ENCODE measurements at regions not wholly inside any gene's neighbourhood (a gene's known extent, or its start where the extent isn't known, plus 50 kb on each side); places are given as distances from the start of the nearest gene placed in this dataset.

DNA sequence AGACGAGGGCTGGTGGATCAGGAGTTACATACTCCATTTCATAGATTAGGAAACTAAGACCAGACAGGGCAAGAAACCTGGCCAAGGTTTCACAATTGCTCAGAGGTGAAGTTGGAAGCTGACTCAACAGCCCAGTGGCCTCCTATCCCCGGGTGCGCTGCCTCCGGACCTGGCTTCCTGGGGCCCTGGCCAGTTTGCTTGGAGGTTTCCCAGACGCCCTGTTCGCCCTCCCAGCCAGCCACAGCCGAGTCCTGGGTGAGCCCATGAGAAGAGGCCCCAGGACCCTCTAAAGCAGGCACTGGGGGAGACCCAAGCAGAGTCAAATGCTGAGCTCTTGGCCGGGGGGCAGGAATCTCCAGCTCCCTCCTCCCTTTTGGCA, 180.1 kb downstream of the ZBTB18 start (continued):
- no peak for TF ChIP-seq ZNF561 (tag by site-specific recombination; IDR thresholded peaks at IDR 0.05; ENCODE audit: borderline replicate concordance)
- TF ChIP-seq, protein P1, sequence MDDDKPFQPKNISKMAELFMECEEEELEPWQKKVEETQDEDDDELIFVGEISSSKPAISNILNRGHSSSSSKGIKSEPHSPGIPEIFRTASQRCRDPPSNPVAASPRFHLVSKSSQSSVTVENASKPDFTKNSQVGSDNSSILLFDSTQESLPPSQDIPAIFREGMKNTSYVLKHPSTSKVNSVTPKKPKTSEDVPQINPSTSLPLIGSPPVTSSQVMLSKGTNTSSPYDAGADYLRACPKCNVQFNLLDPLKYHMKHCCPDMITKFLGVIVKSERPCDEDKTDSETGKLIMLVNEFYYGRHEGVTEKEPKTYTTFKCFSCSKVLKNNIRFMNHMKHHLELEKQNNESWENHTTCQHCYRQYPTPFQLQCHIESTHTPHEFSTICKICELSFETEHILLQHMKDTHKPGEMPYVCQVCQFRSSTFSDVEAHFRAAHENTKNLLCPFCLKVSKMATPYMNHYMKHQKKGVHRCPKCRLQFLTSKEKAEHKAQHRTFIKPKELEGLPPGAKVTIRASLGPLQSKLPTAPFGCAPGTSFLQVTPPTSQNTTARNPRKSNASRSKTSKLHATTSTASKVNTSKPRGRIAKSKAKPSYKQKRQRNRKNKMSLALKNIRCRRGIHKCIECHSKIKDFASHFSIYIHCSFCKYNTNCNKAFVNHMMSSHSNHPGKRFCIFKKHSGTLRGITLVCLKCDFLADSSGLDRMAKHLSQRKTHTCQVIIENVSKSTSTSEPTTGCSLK (tag by site-specific recombination; IDR thresholded peaks at IDR 0.05): no peak
- no peak for TF ChIP-seq ZNF138 (tag by site-specific recombination; IDR thresholded peaks at IDR 0.05; ENCODE audit: borderline replicate concordance)
- no peak for TF ChIP-seq SCRT1 (tag by site-specific recombination; IDR thresholded peaks at IDR 0.05; ENCODE audit: borderline replicate concordance)

DNA sequence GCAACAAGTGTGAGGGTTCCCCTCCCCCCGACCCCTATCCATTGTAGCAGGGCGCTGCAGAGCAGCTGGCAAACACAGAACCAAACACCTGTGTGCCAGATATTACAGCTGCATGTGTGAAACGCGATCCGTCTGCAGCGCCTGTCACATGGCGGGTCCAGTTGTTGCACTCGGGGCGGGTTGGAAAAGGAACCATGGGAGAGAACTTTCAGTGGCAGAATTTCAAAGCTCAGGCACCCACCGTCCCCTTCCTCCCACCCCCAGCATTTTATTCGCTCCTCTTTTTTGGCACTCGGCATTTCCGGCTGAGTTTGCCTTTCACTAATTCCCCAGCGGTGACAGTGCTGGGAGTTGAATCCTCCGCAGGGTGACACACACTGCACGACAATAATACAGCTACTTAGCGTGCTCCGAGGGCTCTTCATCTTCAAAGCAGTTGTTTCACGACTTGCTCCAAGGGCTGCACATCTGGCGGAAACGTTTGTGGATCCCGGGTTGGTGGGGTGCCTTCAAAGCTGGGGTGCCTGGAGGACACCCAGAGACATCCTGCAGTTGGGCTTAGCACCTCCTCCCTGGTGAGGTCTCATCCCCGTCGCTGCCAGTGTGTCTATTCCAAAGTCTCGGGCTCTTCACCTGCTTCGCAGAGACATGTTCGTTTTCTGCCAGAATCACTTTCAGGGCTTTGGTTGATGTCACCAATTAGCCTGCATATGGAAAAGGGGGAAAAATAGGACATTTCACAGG, 180.7 kb downstream of the ZBTB18 start:
- Histone ChIP-seq H3K4me3 (ENCODE audit: low read depth, low read length) (peak overlapping the region; percentile 13), H3K27ac (ENCODE audit: extremely low read depth, low read depth, low read length) (no peak overlapping the region; the same call in 1 of the 2 replicates), H3K9me3 (ENCODE audit: control insufficient read depth, insufficient read depth, low read depth, low read length) (no peaks in the 10 kb centered on the region), H3K36me3 (ENCODE audit: control insufficient read depth in 2 of 2, insufficient read depth in 1 of 2, low read length in 2 of 2) (no peaks in the 10 kb centered on the region), H3K4me1 (ENCODE audit: control insufficient read depth, insufficient read depth, low read length) (peaks cover 5% of the 10 kb centered on the region)
- ChIA-PET CTCF (interaction anchor here (0.5 to 1.3 kb wide), 6 partner anchors 12 to 79 kb away, joined by 3 to 4 read pairs (median 3); no protein-coding TSS in a partner anchor), POLR2A (interaction anchor here (0.9 to 1.2 kb wide), 2 partner anchors 157 to 184 kb away, joined by 3 to 4 read pairs; no protein-coding TSS in a partner anchor)
- peak; percentile 44; the same call in 1 of the 2 replicates for TF ChIP-seq ZNF2 (tag by site-specific recombination; IDR thresholded peaks at IDR 0.05)
- TF ChIP-seq, protein P2, sequence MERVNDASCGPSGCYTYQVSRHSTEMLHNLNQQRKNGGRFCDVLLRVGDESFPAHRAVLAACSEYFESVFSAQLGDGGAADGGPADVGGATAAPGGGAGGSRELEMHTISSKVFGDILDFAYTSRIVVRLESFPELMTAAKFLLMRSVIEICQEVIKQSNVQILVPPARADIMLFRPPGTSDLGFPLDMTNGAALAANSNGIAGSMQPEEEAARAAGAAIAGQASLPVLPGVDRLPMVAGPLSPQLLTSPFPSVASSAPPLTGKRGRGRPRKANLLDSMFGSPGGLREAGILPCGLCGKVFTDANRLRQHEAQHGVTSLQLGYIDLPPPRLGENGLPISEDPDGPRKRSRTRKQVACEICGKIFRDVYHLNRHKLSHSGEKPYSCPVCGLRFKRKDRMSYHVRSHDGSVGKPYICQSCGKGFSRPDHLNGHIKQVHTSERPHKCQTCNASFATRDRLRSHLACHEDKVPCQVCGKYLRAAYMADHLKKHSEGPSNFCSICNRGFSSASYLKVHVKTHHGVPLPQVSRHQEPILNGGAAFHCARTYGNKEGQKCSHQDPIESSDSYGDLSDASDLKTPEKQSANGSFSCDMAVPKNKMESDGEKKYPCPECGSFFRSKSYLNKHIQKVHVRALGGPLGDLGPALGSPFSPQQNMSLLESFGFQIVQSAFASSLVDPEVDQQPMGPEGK (tag by site-specific recombination; IDR thresholded peaks at IDR 0.05): peak; percentile 51; the same call in 1 of the 2 replicates
- TF ChIP-seq, protein P3, sequence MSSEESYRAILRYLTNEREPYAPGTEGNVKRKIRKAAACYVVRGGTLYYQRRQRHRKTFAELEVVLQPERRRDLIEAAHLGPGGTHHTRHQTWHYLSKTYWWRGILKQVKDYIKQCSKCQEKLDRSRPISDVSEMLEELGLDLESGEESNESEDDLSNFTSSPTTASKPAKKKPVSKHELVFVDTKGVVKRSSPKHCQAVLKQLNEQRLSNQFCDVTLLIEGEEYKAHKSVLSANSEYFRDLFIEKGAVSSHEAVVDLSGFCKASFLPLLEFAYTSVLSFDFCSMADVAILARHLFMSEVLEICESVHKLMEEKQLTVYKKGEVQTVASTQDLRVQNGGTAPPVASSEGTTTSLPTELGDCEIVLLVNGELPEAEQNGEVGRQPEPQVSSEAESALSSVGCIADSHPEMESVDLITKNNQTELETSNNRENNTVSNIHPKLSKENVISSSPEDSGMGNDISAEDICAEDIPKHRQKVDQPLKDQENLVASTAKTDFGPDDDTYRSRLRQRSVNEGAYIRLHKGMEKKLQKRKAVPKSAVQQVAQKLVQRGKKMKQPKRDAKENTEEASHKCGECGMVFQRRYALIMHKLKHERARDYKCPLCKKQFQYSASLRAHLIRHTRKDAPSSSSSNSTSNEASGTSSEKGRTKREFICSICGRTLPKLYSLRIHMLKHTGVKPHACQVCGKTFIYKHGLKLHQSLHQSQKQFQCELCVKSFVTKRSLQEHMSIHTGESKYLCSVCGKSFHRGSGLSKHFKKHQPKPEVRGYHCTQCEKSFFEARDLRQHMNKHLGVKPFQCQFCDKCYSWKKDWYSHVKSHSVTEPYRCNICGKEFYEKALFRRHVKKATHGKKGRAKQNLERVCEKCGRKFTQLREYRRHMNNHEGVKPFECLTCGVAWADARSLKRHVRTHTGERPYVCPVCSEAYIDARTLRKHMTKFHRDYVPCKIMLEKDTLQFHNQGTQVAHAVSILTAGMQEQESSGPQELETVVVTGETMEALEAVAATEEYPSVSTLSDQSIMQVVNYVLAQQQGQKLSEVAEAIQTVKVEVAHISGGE (tag by site-specific recombination; conservative IDR thresholded peaks at IDR 0.05; ENCODE audit: low read depth): peak; percentile 52
- TF ChIP-seq ZNF335 (tag by site-specific recombination; conservative IDR thresholded peaks at IDR 0.05): peak; percentile 90
- 0 out of 2 replicates have a peak, but pooled peaks have one; percentile 10 for TF ChIP-seq SP3 (tag by site-specific recombination; IDR thresholded peaks at IDR 0.05)
- no peak for TF ChIP-seq TCF7L2 (IDR thresholded peaks at IDR 0.05; ENCODE audit: borderline replicate concordance, low read depth, low read length)
- no peak for TF ChIP-seq ZNF140 (tag by site-specific recombination; IDR thresholded peaks at IDR 0.05)
- TF ChIP-seq ZBTB20 (tag by site-specific recombination; IDR thresholded peaks at IDR 0.05): peak; percentile 60
- no peak for TF ChIP-seq ZNF521 (tag by site-specific recombination; IDR thresholded peaks at IDR 0.05)
- TF ChIP-seq, protein P4, sequence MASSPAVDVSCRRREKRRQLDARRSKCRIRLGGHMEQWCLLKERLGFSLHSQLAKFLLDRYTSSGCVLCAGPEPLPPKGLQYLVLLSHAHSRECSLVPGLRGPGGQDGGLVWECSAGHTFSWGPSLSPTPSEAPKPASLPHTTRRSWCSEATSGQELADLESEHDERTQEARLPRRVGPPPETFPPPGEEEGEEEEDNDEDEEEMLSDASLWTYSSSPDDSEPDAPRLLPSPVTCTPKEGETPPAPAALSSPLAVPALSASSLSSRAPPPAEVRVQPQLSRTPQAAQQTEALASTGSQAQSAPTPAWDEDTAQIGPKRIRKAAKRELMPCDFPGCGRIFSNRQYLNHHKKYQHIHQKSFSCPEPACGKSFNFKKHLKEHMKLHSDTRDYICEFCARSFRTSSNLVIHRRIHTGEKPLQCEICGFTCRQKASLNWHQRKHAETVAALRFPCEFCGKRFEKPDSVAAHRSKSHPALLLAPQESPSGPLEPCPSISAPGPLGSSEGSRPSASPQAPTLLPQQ (tag by site-specific recombination; IDR thresholded peaks at IDR 0.05): peak; percentile 65
- peak; percentile 100 for TF ChIP-seq SCRT2 (tag by site-specific recombination; IDR thresholded peaks at IDR 0.05)
- TF ChIP-seq ZNF501 (tag by site-specific recombination; IDR thresholded peaks at IDR 0.05): peak; percentile 60; the same call in 1 of the 2 replicates
- TF ChIP-seq ZNF426 (tag by site-specific recombination; IDR thresholded peaks at IDR 0.05): no peak
- TF ChIP-seq ZNF24 (tag by site-specific recombination; IDR thresholded peaks at IDR 0.05): peak; percentile 63; the same call in 1 of the 2 replicates
- TF ChIP-seq, protein P5, sequence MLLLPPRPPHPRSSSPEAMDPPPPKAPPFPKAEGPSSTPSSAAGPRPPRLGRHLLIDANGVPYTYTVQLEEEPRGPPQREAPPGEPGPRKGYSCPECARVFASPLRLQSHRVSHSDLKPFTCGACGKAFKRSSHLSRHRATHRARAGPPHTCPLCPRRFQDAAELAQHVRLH (tag by site-specific recombination; IDR thresholded peaks at IDR 0.05): no peak
- 0 out of 2 replicates have a peak, but pooled peaks have one; percentile 32 for TF ChIP-seq ZEB2 (tag by site-specific recombination; IDR thresholded peaks at IDR 0.05)
- TF ChIP-seq HOXA7 (CRISPR knock-in tag; IDR thresholded peaks at IDR 0.05; ENCODE audit: borderline replicate concordance): no peak
- TF ChIP-seq, protein P6, sequence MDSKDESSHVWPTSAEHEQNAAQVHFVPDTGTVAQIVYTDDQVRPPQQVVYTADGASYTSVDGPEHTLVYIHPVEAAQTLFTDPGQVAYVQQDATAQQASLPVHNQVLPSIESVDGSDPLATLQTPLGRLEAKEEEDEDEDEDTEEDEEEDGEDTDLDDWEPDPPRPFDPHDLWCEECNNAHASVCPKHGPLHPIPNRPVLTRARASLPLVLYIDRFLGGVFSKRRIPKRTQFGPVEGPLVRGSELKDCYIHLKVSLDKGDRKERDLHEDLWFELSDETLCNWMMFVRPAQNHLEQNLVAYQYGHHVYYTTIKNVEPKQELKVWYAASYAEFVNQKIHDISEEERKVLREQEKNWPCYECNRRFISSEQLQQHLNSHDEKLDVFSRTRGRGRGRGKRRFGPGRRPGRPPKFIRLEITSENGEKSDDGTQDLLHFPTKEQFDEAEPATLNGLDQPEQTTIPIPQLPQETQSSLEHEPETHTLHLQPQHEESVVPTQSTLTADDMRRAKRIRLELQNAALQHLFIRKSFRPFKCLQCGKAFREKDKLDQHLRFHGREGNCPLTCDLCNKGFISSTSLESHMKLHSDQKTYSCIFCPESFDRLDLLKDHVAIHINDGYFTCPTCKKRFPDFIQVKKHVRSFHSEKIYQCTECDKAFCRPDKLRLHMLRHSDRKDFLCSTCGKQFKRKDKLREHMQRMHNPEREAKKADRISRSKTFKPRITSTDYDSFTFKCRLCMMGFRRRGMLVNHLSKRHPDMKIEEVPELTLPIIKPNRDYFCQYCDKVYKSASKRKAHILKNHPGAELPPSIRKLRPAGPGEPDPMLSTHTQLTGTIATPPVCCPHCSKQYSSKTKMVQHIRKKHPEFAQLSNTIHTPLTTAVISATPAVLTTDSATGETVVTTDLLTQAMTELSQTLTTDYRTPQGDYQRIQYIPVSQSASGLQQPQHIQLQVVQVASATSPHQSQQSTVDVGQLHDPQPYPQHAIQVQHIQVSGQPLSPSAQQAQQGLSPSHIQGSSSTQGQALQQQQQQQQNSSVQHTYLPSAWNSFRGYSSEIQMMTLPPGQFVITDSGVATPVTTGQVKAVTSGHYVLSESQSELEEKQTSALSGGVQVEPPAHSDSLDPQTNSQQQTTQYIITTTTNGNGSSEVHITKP (tag by site-specific recombination; IDR thresholded peaks at IDR 0.05): peak; percentile 68
